ENCODE measurements at regions not wholly inside any gene's neighbourhood (a gene's known extent, or its start where the extent isn't known, plus 50 kb on each side); places are given as distances from the start of the nearest gene placed in this dataset.

GRCh38 chr2:220877897-220878296 is 694.2 kb downstream of the EPHA4 start:
- Histone ChIP-seq H3K9me3 (ENCODE audit: control insufficient read depth, insufficient read depth, low read depth, low read length) (no peaks in the 10 kb centered on the region), H3K36me3 (ENCODE audit: control insufficient read depth in 2 of 2, insufficient read depth in 1 of 2, low read length in 2 of 2) (no peaks in the 10 kb centered on the region), H3K4me1 (ENCODE audit: control insufficient read depth, insufficient read depth, low read length) (peaks cover 10% of the 10 kb centered on the region; the same call in 1 of the 2 replicates), H3K27ac (ENCODE audit: extremely low read depth, low read depth, low read length) (no peak overlapping the region), H3K4me3 (ENCODE audit: low read depth, low read length) (no peak overlapping the region)
- TF ChIP-seq ZNF175 (tag by site-specific recombination; IDR thresholded peaks at IDR 0.05) (no peak), ZNF221 (tag by site-specific recombination; IDR thresholded peaks at IDR 0.05; ENCODE audit: borderline replicate concordance) (no peak), ZNF133 (tag by site-specific recombination; IDR thresholded peaks at IDR 0.05) (no peak), ZBTB7A (tag by site-specific recombination; IDR thresholded peaks at IDR 0.05; ENCODE audit: low read depth) (no peak), GFI1B (tag by site-specific recombination; IDR thresholded peaks at IDR 0.05) (no peak), KLF8 (tag by site-specific recombination; IDR thresholded peaks at IDR 0.05) (no peak), ZNF555 (tag by site-specific recombination; conservative IDR thresholded peaks at IDR 0.05) (no peak), ZFP41 (tag by site-specific recombination; IDR thresholded peaks at IDR 0.05; ENCODE audit: borderline replicate concordance) (no peak), ZNF266 (tag by site-specific recombination; IDR thresholded peaks at IDR 0.05; ENCODE audit: low read depth) (no peak), MYNN (tag by site-specific recombination; IDR thresholded peaks at IDR 0.05; ENCODE audit: borderline replicate concordance) (no peak), MEIS1 (CRISPR knock-in tag; IDR thresholded peaks at IDR 0.05; ENCODE audit: borderline replicate concordance) (no peak), EGR2 (tag by site-specific recombination; IDR thresholded peaks at IDR 0.05; ENCODE audit: low read depth) (no peak), SCRT1 (tag by site-specific recombination; IDR thresholded peaks at IDR 0.05; ENCODE audit: borderline replicate concordance) (no peak), ZNF10 (tag by site-specific recombination; IDR thresholded peaks at IDR 0.05) (no peak)
- ChIA-PET CTCF (no interaction called here), POLR2A (no interaction called here)

GRCh38 chr2:220880623-220881596 is 691.2 kb downstream of the EPHA4 start:
- no peaks in the 10 kb centered on the region for H3K36me3 ChIP-seq (ENCODE audit: control insufficient read depth in 2 of 2, insufficient read depth in 1 of 2, low read length in 2 of 2)

GRCh38 chr2:220882507-220882906 is 689.6 kb downstream of the EPHA4 start:
- H3K27ac ChIP-seq (ENCODE audit: extremely low read depth, low read depth, low read length) = no peak overlapping the region
- H3K4me1 ChIP-seq (ENCODE audit: control insufficient read depth, insufficient read depth, low read length) = peaks cover 2% of the 10 kb centered on the region; the same call in 1 of the 2 replicates
- no peaks in the 10 kb centered on the region for H3K9me3 ChIP-seq (ENCODE audit: control insufficient read depth, insufficient read depth, low read depth, low read length)
- no peak overlapping the region for H3K4me3 ChIP-seq (ENCODE audit: low read depth, low read length)
- ChIA-PET POLR2A (no interaction called here), CTCF (interaction anchor here (0.5 to 0.6 kb wide), 2 partner anchors 64 to 1114 kb away, joined by 4 read pairs; no protein-coding TSS in a partner anchor)
- no peaks in the 10 kb centered on the region for H3K36me3 ChIP-seq (ENCODE audit: control insufficient read depth in 2 of 2, insufficient read depth in 1 of 2, low read length in 2 of 2)
- TF ChIP-seq SP2 (tag by site-specific recombination; IDR thresholded peaks at IDR 0.05) = no peak
- TF ChIP-seq ZNF768 (tag by site-specific recombination; IDR thresholded peaks at IDR 0.05) = no peak
- no peak for TF ChIP-seq MZF1 (tag by site-specific recombination; IDR thresholded peaks at IDR 0.05; ENCODE audit: borderline replicate concordance)
- no peak for TF ChIP-seq OSR2 (tag by site-specific recombination; IDR thresholded peaks at IDR 0.05)
- TF ChIP-seq ZNF660 (tag by site-specific recombination; IDR thresholded peaks at IDR 0.05) = no peak
- no peak for TF ChIP-seq ZNF518A (tag by site-specific recombination; conservative IDR thresholded peaks at IDR 0.05; ENCODE audit: low read depth)
- TF ChIP-seq ZNF26 (tag by site-specific recombination; IDR thresholded peaks at IDR 0.05) = no peak
- no peak for TF ChIP-seq ZNF426 (tag by site-specific recombination; IDR thresholded peaks at IDR 0.05)
- TF ChIP-seq SCRT2 (tag by site-specific recombination; IDR thresholded peaks at IDR 0.05) = peak; percentile 82
- TF ChIP-seq SP7 (tag by site-specific recombination; IDR thresholded peaks at IDR 0.05) = no peak

More at GRCh38 chr2:220880623-220881596, 691.2 kb downstream of the EPHA4 start:
- POLR2A ChIA-PET = no interaction called here
- Histone ChIP-seq H3K4me1 (ENCODE audit: control insufficient read depth, insufficient read depth, low read length) (peaks cover 4% of the 10 kb centered on the region; the same call in 1 of the 2 replicates), H3K9me3 (ENCODE audit: control insufficient read depth, insufficient read depth, low read depth, low read length) (no peaks in the 10 kb centered on the region), H3K27ac (ENCODE audit: extremely low read depth, low read depth, low read length) (no peak overlapping the region), H3K4me3 (ENCODE audit: low read depth, low read length) (no peak overlapping the region)
- CTCF ChIA-PET = no interaction called here
- TF ChIP-seq ZNF133 (tag by site-specific recombination; IDR thresholded peaks at IDR 0.05) (no peak), ZNF596 (tag by site-specific recombination; IDR thresholded peaks at IDR 0.05) (no peak), ZNF157 (tag by site-specific recombination; IDR thresholded peaks at IDR 0.05) (no peak), ZNF426 (tag by site-specific recombination; IDR thresholded peaks at IDR 0.05) (no peak), ZNF140 (tag by site-specific recombination; IDR thresholded peaks at IDR 0.05) (no peak), ZNF16 (tag by site-specific recombination; IDR thresholded peaks at IDR 0.05; ENCODE audit: low read depth) (no peak), ZNF837 (tag by site-specific recombination; IDR thresholded peaks at IDR 0.05) (no peak), ZNF335 (tag by site-specific recombination; conservative IDR thresholded peaks at IDR 0.05) (no peak)
